MCF 10A (cell line): ENCODE measurements at regions not wholly inside any gene's neighbourhood (a gene's known extent, or its start where the extent isn't known, plus 50 kb on each side); places are given as distances from the start of the nearest gene placed in this dataset.
"Not testable (repeated sequence)": the region's sequence is repeated elsewhere in the genome, so short reads cannot be mapped to it uniquely, and the experiment has no call there.

ENCODE experiments used
- BruUV-seq: library from RNA; stranded (reverse); fragments of 400-500 nt; replicated peaks from 2 replicates; lab custom pipeline; 2021; lab: Mats Ljungman, UMichigan
- CTCF ChIA-PET: fragments of 300-600 bp; sonication (Branson Sonifier 250); formaldehyde crosslinking; extraction: SDS; loops from one replicate; lab custom pipeline; 2021; ENCODE audit warnings: antibody characterized with exemption, inconsistent platforms; lab: Yijun Ruan, JAX
- POLR2A ChIA-PET: fragments of 300-600, 350-650 bp; sonication (Branson Sonifier 250); formaldehyde crosslinking; extraction: SDS; loops from one replicate; lab custom pipeline; 2020; ENCODE audit warnings: antibody characterized with exemption, inconsistent platforms; lab: Yijun Ruan, JAX
- DNase-seq: peaks from one replicate; pipeline ENCODE4 v3.0.0-alpha.2; 2018; ENCODE audit not compliant: unreplicated experiment
- H3K27ac Mint-ChIP-seq: one replicate; pipeline ENCODE4 v1.8.0; 2022; ENCODE audit warnings: mild to moderate bottlenecking, low read depth, mixed read lengths; ENCODE audit not compliant: unreplicated experiment
- H3K27me3 Mint-ChIP-seq: one replicate; pipeline ENCODE4 v1.8.0; 2022; ENCODE audit warnings: mixed read lengths; ENCODE audit not compliant: insufficient read depth, unreplicated experiment
- H3K36me3 Mint-ChIP-seq: one replicate; pipeline ENCODE4 v1.8.0; 2022; ENCODE audit warnings: mild to moderate bottlenecking, moderate library complexity, mixed read lengths; ENCODE audit not compliant: insufficient read depth, unreplicated experiment
- H3K4me1 Mint-ChIP-seq: one replicate; pipeline ENCODE4 v1.8.0; 2022; ENCODE audit warnings: mixed read lengths; ENCODE audit not compliant: insufficient read depth, unreplicated experiment
- H3K4me3 Mint-ChIP-seq: one replicate; pipeline ENCODE4 v1.8.0; 2022; ENCODE audit warnings: mild to moderate bottlenecking, moderate library complexity, mixed read lengths; ENCODE audit not compliant: unreplicated experiment
- H3K9me3 Mint-ChIP-seq: one replicate; pipeline ENCODE4 v1.8.0; 2022; ENCODE audit warnings: mixed read lengths; ENCODE audit not compliant: unreplicated experiment
- intact Hi-C: fragments of 100-400 bp; cut with micrococcal nuclease; formaldehyde crosslinking; loops from 2 replicates; pipeline ENCODE4 v1.14.1; 2022
- TF ChIP-seq, protein P1 (sequence below): fragments of 200-600 bp; IDR thresholded peaks from one replicate; pipeline ENCODE4 v1.8.0; 2022; ENCODE audit warnings: antibody characterized with exemption, mild to moderate bottlenecking; ENCODE audit not compliant: unreplicated experiment

DNA sequence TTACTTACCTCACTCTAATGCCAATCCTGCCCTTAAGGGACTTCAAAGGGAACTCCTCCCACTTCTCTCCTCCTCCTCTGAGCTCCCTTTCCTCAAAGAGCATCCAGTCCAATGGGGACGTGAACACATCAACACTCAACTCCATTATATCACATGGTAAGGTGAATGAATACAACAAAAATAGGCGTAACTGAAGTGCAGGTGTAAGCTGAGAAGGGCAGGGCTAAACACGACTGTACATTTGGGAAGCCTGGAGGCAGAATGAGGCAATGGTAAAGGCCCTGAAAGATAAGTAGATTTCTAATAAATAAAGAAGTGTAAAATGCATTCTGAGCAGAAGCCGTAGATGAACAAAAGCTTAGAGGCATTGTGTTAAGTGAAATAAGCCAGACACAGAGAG is 226.1 kb upstream of the TRIB2 start:
- H3K27me3 Mint-ChIP-seq, result no peaks in the 10 kb centered on the region
- peak; percentile 41 for DNase-seq
- no peaks in the 10 kb centered on the region for H3K9me3 Mint-ChIP-seq
- BruUV-seq, result no TSS peak
- peaks cover 30% of the 10 kb centered on the region for H3K4me1 Mint-ChIP-seq
- no peak overlapping the region for H3K4me3 Mint-ChIP-seq
- CTCF ChIA-PET, result interaction anchor here (1.1 kb wide), 1 partner anchor 648 kb away, joined by 4 read pairs; no protein-coding TSS in a partner anchor
- H3K36me3 Mint-ChIP-seq, result peaks cover 7% of the 10 kb centered on the region
- intact Hi-C loops, result no loop called here
- TF ChIP-seq, protein P1, sequence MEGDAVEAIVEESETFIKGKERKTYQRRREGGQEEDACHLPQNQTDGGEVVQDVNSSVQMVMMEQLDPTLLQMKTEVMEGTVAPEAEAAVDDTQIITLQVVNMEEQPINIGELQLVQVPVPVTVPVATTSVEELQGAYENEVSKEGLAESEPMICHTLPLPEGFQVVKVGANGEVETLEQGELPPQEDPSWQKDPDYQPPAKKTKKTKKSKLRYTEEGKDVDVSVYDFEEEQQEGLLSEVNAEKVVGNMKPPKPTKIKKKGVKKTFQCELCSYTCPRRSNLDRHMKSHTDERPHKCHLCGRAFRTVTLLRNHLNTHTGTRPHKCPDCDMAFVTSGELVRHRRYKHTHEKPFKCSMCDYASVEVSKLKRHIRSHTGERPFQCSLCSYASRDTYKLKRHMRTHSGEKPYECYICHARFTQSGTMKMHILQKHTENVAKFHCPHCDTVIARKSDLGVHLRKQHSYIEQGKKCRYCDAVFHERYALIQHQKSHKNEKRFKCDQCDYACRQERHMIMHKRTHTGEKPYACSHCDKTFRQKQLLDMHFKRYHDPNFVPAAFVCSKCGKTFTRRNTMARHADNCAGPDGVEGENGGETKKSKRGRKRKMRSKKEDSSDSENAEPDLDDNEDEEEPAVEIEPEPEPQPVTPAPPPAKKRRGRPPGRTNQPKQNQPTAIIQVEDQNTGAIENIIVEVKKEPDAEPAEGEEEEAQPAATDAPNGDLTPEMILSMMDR, result no peak
- POLR2A ChIA-PET, result interaction anchor here (0.7 to 0.9 kb wide), 2 partner anchors 44 to 404 kb away, joined by 3 to 5 read pairs; no protein-coding TSS in a partner anchor
- H3K27ac Mint-ChIP-seq, result no peak overlapping the region

DNA sequence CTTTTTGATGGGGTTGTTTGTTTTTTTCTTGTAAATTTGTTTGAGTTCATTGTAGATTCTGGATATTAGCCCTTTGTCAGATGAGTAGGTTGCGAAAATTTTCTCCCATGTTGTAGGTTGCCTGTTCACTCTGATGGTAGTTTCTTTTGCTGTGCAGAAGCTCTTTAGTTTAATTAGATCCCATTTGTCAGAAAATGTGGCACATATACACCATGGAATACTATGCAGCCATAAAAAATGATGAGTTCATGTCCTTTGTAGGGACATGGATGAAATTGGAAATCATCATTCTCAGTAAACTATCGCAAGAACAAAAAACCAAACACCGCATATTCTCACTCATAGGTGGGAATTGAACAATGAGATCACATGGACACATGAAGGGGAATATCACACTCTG is 224.4 kb upstream of the TRIB2 start:
- H3K27me3 Mint-ChIP-seq, CTCF ChIA-PET, H3K27ac Mint-ChIP-seq, H3K36me3 Mint-ChIP-seq, H3K4me3 Mint-ChIP-seq, BruUV-seq, H3K9me3 Mint-ChIP-seq, DNase-seq, intact Hi-C loops: not testable (repeated sequence)
- H3K4me1 Mint-ChIP-seq, result peaks cover 18% of the 10 kb centered on the region
- POLR2A ChIA-PET, result interaction anchor here (1.3 to 1.7 kb wide), 4 partner anchors 10 to 225 kb away, joined by 3 to 5 read pairs (median 4); partner anchors contain the start of gene TRIB2

DNA sequence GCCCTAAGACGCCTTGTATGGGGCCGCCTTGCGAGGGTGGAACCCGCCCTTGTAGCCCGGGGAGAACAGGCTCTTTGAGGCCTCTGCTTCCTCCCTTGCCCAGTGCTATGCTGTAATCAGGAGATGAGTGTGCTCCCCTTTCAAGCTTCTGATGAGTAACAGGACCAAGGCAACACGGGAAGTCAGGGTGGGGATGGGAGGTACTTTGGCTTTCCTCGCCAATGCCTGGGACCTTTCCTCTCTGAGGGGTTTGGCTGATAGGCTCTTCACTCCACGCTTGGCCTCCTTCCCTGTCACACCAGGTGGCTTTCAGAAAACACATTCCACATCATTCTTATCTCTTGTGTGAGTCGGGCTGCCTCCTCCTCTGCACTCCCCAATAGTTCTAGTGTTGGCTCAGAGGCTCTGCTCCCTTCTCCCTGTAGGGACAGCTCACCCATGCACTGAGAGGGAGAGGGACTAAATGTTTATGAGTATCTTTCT is 223.7 kb upstream of the TRIB2 start:
- peaks cover 20% of the 10 kb centered on the region for H3K4me1 Mint-ChIP-seq
- intact Hi-C loops, result no loop called here
- H3K27ac Mint-ChIP-seq, result no peak overlapping the region
- DNase-seq, result peak; percentile 91
- no peak overlapping the region for H3K4me3 Mint-ChIP-seq
- no TSS peak for BruUV-seq
- H3K27me3 Mint-ChIP-seq, result no peaks in the 10 kb centered on the region
- ChIA-PET CTCF (interaction anchor here (0.6 to 0.7 kb wide), 3 partner anchors 37 to 483 kb away, joined by 3 to 4 read pairs (median 4); no protein-coding TSS in a partner anchor), POLR2A (interaction anchor here (0.6 to 1.7 kb wide), 4 partner anchors 10 to 224 kb away, joined by 3 to 5 read pairs (median 4); partner anchors contain the start of gene TRIB2)
- TF ChIP-seq, protein P1, result no peak
- no peaks in the 10 kb centered on the region for H3K9me3 Mint-ChIP-seq
- peaks cover 7% of the 10 kb centered on the region for H3K36me3 Mint-ChIP-seq

DNA sequence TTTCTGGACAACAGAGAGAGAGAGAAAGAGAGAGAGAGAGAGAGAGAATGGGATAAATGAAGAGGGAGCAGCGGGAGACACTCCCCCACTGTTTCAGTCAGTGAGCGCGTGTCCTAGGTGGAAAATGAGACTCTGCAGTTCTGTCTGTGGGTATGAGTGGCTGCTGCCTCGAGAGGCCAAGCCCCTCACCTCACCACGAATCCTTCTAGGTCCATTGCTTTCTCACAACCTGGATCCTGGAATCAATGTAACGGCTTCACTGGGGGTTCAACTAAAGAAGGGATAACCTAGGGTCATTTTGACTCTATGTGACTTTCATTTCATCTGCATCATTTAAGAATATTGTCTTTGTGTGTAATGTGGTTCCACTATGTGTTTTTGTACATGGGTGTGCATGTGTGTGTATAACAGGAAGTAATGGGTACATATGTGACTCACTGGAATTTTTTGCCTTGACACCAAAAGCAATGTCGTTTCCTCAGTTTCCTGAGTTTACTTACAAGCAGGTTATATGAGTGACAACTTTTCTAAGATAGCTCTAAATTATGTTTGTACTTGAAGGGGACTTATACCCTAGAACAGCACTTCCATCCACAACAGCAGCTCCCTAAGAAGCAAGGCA is 221.4 kb upstream of the TRIB2 start:
- no peak for DNase-seq

More for the DNA sequence above, 221.4 kb upstream of the TRIB2 start:
- Mint-ChIP-seq H3K4me1 (peaks cover 27% of the 10 kb centered on the region), H3K4me3 (no peak overlapping the region), H3K27me3 (no peaks in the 10 kb centered on the region), H3K36me3 (peaks cover 6% of the 10 kb centered on the region), H3K27ac (no peak overlapping the region), H3K9me3 (no peaks in the 10 kb centered on the region)
- ChIA-PET CTCF (interaction anchor here (0.8 kb wide), 1 partner anchor 216 kb away, joined by 3 read pairs; no protein-coding TSS in a partner anchor), POLR2A (interaction anchor here (1.3 kb wide), 1 partner anchor 22 kb away, joined by 3 read pairs; no protein-coding TSS in a partner anchor)
- intact Hi-C loops, result no loop called here
- TF ChIP-seq, protein P1, result no peak
- no TSS peak for BruUV-seq
